T-helper 2 cell treated with Interferon-gamma antibody and Interleukin-4, amounts not matched to agents 100 ng/mL and 5 ng/mL, for 36 hours (primary cell): ENCODE measurements at regions not wholly inside any gene's neighbourhood (a gene's known extent, or its start where the extent isn't known, plus 50 kb on each side); places are given as distances from the start of the nearest gene placed in this dataset.
"Not testable (repeated sequence)": the region's sequence is repeated elsewhere in the genome, so short reads cannot be mapped to it uniquely, and the experiment has no call there.

ENCODE experiments used
- intact Hi-C: fragments of 100-400 bp; cut with micrococcal nuclease; formaldehyde crosslinking; loops from one replicate; pipeline ENCODE4 v1.15.1; 2023

DNA sequence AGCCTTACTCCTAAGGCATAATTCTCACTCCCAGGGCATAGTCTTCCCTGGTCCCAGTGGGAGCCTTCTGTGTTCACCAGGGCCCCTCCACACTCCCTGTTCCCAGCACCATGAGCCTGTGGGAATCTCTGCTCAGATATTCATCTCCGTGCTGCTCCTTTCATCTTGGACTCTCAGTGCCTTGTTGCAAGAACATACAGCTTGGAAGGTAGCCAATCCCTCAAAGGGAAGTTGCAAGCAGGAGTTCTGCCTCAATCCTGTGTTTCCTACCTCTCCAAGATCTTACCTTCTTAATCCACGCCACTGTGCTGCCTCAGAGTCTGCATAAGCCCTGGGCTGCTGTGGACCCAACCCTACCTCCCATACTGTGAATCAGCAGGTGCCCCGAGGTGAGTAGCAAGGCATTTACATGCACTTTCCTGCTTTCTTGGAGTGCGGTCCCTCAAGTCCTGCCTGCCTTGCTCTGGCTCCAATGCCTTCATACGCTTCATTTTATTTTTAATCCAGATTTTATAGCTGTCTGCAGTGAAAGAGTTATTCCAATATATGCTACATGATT is 413.8 kb upstream of the RAB6C start:
- intact Hi-C loops, result no loop called here

GRCh38 chr2:129570812-129571211 is 408.7 kb upstream of the RAB6C start:
- intact Hi-C loops, result not testable (repeated sequence)

GRCh38 chr2:129575431-129575830 is 404.0 kb upstream of the RAB6C start:
- intact Hi-C loops, result no loop called here

DNA sequence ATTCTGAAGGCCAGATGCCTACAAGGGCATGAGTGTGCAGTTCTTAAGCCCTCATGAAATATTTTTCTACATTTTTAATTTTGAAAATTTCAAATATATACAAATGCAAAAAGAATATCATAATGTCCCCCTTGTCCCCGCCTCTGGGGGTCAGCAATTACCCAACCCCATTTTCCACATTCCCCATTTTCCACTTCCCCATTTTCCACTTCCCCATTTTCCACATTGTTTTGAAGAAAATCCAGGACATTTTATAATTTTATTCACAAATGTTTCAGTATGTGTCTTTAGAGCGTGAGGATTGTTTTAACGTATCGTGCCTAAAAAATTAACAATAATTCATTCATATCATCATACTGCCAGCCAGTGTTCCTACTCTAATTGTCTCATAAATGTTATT is 403.6 kb upstream of the RAB6C start:
- intact Hi-C loops, result no loop called here

DNA sequence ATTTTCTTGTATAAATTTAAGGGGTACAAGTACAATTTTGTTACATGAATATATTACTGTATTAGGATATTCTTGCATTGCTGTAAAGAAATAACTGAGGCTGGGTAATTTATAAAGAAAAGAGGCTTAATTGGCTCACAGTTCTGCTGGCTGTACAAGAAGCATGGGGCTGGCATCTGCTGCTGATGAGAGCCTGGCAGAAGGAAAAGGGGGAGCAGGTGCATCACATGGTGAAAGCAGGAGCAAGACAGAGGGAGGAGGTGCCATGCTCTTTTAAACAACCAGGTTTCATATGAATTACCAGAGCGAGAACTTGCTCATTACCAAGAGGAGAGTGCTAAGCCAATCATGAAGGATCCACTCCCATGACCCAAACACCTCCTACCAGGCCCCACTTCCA is 399.5 kb upstream of the RAB6C start:
- intact Hi-C loops, result no loop called here

DNA sequence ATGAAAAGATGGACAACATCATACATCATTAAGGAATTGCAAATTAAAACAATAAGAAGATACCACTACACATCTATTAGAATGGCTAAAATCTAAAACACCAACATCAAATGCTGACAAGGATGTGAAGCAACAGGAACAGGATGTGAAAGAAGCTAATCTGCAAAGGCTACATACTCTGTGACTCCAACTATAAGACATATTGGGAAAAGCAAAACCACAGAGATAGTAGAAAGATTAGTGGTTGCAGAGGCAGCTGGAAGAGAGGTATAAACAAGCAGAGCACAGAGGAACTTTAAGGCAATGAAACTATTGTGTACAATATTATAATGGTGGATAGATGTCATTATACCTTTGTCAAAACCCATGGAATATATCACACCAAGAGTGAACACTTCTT is 393.7 kb upstream of the RAB6C start:
- intact Hi-C loops, result no loop called here

GRCh38 chr2:129587426-129588064 is 391.9 kb upstream of the RAB6C start:
- intact Hi-C loops, result no loop called here

DNA sequence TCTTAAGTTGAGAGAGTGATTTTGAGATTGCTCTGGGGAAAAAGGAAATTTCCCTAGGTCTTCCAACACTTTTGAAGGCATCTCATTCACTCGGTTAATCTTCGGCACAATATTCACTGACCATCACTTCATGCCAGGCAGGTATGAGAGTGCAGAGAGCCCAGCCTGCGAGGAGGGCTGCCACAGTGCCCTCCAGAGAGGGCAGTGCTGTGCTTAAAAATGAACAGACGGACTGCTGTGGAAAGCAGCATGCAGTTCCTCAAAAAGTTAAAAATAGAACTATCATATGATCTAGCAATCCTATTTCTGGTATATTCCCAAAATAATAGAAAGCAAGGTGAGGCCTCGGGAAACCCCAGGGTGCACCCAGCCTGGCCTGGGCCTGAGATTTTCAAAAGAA is 374.9 kb upstream of the RAB6C start:
- intact Hi-C loops, result no loop called here

- intact Hi-C loops, result no loop called here
Observed at GRCh38 chr2:129605646-129606045, 373.8 kb upstream of the RAB6C start.

GRCh38 chr2:129606496-129607270 is 372.8 kb upstream of the RAB6C start:
- intact Hi-C loops, result no loop called here

DNA sequence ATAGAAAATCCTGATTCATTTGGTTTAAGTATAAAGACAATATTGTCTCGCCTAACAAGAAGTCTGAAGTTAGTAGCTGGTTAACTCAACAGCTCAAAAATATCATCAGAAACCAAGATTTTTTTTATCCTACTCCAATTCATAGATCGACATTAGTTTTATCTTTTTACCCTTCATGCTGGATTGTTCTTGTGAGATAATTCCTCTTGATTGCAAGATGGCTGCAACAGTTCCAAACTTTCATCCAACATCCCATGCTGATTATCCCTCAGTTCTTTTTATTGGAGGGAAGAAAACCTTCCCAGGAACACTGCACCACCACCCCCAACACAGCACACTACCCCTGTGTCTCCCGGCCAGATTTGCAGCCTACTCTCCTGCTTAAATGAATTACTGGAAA is 370.2 kb upstream of the RAB6C start:
- intact Hi-C loops, result no loop called here

DNA sequence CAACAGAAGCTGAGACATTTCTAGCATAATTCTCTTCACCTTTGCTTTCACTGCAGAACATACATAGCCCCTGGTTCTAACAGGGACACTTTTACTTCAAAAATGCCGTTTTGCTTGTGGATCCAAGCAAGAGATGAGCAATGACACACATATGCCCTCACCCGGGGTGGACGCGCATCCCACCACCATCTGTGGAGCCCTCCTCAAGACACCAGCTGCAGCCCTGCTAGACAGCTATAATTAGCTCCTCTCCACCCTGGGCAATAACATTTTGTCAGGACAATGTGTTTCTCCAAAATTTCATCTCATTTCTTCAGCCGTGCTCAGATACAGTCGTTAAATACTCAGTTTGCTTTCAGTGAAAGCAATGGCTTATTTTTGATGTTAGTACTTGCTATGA is 368.7 kb upstream of the RAB6C start:
- intact Hi-C loops, result no loop called here

DNA sequence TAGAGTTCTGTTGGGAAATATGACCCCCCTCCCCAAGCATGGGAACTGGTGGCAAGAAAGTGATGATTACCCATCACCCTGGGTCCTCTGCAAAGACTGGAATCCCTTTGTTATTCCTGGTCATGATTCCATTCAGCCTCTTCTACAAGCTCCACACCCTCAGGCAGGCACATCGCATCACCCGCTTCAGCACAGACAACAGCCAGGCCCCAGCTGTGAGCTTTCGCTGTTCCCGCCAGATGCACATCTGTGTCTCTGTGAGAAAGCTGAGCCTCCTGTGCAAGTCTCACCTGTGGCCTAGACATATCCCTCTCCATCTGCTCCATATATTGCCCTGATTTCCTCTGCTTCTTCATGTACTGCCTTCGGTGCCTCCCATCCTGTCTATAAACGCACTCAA is 368.0 kb upstream of the RAB6C start:
- intact Hi-C loops, result no loop called here

DNA sequence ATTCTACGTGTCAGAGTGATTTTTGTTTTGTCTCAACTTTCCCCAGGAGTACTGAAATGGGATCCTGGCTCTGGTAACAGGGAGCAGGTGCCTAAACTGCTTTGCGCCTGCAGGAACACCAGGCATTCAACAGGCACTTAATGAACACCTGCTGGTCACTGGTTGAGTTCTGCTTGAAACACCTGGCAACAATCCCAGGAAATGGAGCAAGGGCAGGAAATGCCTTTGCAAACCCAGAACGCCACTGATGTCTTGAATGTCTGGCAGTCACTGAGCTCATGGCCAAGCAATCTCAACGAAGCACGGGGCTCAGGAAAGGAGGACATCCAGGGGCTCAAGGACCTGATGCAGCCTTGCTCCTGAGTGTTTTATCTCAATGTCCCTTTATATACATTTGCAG is 360.0 kb upstream of the RAB6C start:
- intact Hi-C loops, result no loop called here

DNA sequence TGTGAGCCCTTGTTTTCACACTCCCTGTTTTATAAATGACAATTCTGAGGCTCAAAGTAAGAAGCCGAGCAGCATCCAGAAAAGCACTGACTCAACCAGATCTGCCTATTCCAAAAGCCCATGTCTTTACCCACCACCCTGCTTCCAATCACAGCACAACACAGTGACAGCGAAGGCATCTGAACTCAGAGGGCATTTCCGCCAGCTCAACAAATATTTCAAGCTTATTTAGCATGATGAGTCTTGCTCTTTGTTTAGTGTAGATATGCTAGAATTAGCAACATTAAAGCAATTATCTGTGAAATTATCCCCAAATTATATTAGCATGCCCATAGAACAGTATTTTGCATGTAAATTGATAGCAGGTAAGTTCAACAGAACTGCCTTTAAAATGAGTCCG is 359.1 kb upstream of the RAB6C start:
- intact Hi-C loops, result no loop called here

DNA sequence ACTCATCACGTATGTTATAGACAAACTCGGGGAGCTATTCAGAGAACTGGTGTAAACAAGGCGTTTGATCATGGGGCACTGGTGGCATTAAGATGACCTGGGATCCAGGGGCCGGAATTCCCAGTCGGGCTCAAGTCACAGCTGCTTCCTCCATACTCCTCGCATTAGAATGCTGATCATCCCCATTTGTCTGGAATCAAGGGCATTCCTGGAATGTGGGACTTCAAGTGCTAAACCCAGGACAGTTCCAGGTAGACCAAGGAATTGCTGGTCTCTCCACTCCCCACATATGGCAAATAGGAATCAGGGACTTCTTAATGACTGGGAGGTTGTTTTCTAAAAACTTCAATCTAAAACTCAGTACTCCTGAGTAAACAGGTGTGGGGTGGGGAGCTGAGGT is 355.7 kb upstream of the RAB6C start:
- intact Hi-C loops, result no loop called here

GRCh38 chr2:129627437-129627836 is 352.0 kb upstream of the RAB6C start:
- intact Hi-C loops, result no loop called here

DNA sequence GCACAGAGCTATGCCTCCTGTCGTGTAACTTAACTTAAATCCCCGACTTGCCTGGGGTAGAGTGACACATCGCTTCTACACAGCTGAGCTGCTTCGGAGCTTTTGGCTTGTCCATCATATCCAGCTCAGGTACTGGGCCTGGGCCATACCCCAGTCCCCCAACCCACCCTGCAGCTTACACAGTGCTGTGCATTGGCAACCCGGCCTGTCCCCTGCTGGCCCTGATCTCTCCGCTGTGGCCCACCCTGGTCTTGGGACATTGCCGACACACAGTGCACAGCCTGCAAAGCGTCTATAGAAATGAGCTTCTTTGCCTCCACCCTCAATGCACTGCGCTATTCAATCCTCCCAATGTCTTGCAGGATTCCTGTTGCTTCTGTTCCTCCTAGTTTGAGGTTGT is 342.8 kb upstream of the RAB6C start:
- intact Hi-C loops, result no loop called here

GRCh38 chr2:129641371-129641770 is 338.1 kb upstream of the RAB6C start:
- intact Hi-C loops, result no loop called here

- intact Hi-C loops, result no loop called here
Observed at GRCh38 chr2:129642526-129643043, 336.9 kb upstream of the RAB6C start.

DNA sequence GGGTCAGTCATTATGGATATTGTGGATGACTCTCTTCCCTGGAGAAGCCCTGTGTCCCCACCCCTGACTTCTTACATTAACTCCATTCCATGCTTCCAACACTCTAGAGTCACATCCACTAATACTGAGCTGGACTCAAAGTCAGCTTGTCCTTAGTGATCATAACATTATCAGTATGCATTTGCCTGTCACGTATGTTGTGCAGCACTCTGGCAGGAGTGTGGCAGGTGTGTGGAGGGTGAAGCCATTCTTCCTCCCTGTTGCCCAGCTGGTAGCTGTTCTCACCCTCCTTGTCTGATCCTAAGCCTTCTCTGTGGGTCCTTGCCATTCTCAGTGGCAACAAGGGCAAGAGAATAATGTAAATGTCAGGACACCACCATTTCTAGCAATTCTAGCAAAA is 334.1 kb upstream of the RAB6C start:
- intact Hi-C loops, result no loop called here

DNA sequence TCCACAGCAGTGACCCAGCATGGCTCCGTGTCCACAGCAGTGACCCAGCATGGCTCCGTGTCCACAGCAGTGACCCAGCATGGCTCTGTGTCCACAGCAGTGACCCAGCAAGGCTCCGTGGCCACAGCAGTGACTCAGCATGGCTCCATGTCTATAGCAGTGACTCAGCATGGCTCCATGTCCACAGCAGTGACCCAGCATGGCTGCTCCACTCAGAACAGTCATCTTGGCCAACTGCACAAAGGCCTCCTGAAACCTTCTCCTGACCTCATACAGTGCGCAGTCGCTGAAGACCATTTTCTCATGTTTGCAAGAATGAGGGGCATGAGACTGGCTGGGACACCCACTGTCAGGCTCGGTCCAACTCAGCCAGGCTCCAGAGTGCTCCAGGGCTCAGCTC is 333.4 kb upstream of the RAB6C start:
- intact Hi-C loops, result no loop called here

GRCh38 chr2:129653246-129653645 is 326.2 kb upstream of the RAB6C start:
- intact Hi-C loops, result no loop called here
